ENCODE measurements at regions not wholly inside any gene's neighbourhood (a gene's known extent, or its start where the extent isn't known, plus 50 kb on each side); places are given as distances from the start of the nearest gene placed in this dataset.
"Not testable (repeated sequence)": the region's sequence is repeated elsewhere in the genome, so short reads cannot be mapped to it uniquely, and the experiment has no call there.

- H3K9me3 ChIP-seq (ENCODE audit: control insufficient read depth, insufficient read depth, low read length), result no peaks in the 10 kb centered on the region
- no peak for DNase-seq (ENCODE audit: low read depth in 4 of 6, low spot score in 6 of 6)
Observed at GRCh38 chr10:121677880-121678279, 79.6 kb upstream of the FGFR2 start.

GRCh38 chr10:121675344-121675743 lies 77.1 kb upstream of the FGFR2 start:
- no peak overlapping the region for H3K4me3 ChIP-seq (ENCODE audit: low read depth, low read length)
- no peaks in the 10 kb centered on the region for H3K36me3 ChIP-seq (ENCODE audit: control insufficient read depth, insufficient read depth, low read length)
- DNase-seq (ENCODE audit: low read depth in 4 of 6, low spot score in 6 of 6), result no peak
- no peaks in the 10 kb centered on the region for H3K9me3 ChIP-seq (ENCODE audit: control insufficient read depth, insufficient read depth, low read length)
- H3K4me1 ChIP-seq (ENCODE audit: control insufficient read depth, insufficient read depth, low read length), result peaks cover 4% of the 10 kb centered on the region
- no peak overlapping the region for H3K27ac ChIP-seq (ENCODE audit: low read depth, low read length)
- H3K27me3 ChIP-seq (ENCODE audit: control insufficient read depth, insufficient read depth, low read length), result no peaks in the 10 kb centered on the region
- WGBS (ENCODE audit: insufficient coverage), result no CpG with 5 or more reads among the region's 4 CpGs

More at GRCh38 chr10:121677880-121678279, 79.6 kb upstream of the FGFR2 start:
- Histone ChIP-seq H3K4me1 (ENCODE audit: control insufficient read depth, insufficient read depth, low read length) (peaks cover 26% of the 10 kb centered on the region), H3K27me3 (ENCODE audit: control insufficient read depth, insufficient read depth, low read length) (peaks cover 3% of the 10 kb centered on the region), H3K27ac (ENCODE audit: low read depth, low read length) (no peak overlapping the region), H3K4me3 (ENCODE audit: low read depth, low read length) (no peak overlapping the region), H3K36me3 (ENCODE audit: control insufficient read depth, insufficient read depth, low read length) (no peaks in the 10 kb centered on the region)

- Histone ChIP-seq H3K4me3 (ENCODE audit: low read depth, low read length) (no peak overlapping the region), H3K9me3 (ENCODE audit: control insufficient read depth, insufficient read depth, low read length) (no peaks in the 10 kb centered on the region), H3K27me3 (ENCODE audit: control insufficient read depth, insufficient read depth, low read length) (no peaks in the 10 kb centered on the region), H3K4me1 (ENCODE audit: control insufficient read depth, insufficient read depth, low read length) (peaks cover 3% of the 10 kb centered on the region), H3K36me3 (ENCODE audit: control insufficient read depth, insufficient read depth, low read length) (no peaks in the 10 kb centered on the region), H3K27ac (ENCODE audit: low read depth, low read length) (no peak overlapping the region)
- 96% methylated on average over 3 of the region's 4 CpGs for WGBS (ENCODE audit: insufficient coverage)
- no peak for DNase-seq (ENCODE audit: low read depth in 4 of 6, low spot score in 6 of 6)
Observed at GRCh38 chr10:121674885-121675284, 76.6 kb upstream of the FGFR2 start.

DNA sequence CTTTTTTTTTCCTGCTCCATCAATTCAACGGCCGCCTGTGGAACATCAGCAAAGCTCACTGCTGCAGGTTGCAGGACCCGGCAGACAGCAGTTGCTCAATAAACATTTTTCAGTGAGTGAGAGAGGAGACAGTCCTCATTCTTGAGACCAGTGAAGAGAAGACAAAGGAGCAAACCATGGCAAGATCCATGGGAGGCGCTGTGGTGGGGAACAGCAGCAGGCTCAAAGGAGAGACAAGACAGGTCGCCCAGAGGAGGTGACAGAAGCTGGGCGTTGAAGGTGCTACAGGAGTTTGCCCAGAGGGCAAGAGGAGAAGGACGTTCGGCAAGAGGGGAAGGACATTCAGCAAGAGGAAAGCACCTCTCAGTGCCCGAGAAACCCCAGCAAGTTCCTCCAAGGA lies 74.5 kb upstream of the FGFR2 start:
- Histone ChIP-seq H3K36me3 (ENCODE audit: control insufficient read depth, insufficient read depth, low read length) (no peaks in the 10 kb centered on the region), H3K27me3 (ENCODE audit: control insufficient read depth, insufficient read depth, low read length) (no peaks in the 10 kb centered on the region), H3K27ac (ENCODE audit: low read depth, low read length) (no peak overlapping the region), H3K4me3 (ENCODE audit: low read depth, low read length) (no peak overlapping the region), H3K9me3 (ENCODE audit: control insufficient read depth, insufficient read depth, low read length) (no peaks in the 10 kb centered on the region), H3K4me1 (ENCODE audit: control insufficient read depth, insufficient read depth, low read length) (peaks cover 15% of the 10 kb centered on the region)
- 86% methylated on average over 9 of the region's 9 CpGs for WGBS (ENCODE audit: insufficient coverage)
- DNase-seq (ENCODE audit: low read depth in 4 of 6, low spot score in 6 of 6), result no peak

- H3K27me3 ChIP-seq (ENCODE audit: control insufficient read depth, insufficient read depth, low read length); DNase-seq (ENCODE audit: low read depth in 4 of 6, low spot score in 6 of 6); H3K27ac ChIP-seq (ENCODE audit: low read depth, low read length); H3K9me3 ChIP-seq (ENCODE audit: control insufficient read depth, insufficient read depth, low read length); H3K36me3 ChIP-seq (ENCODE audit: control insufficient read depth, insufficient read depth, low read length); H3K4me3 ChIP-seq (ENCODE audit: low read depth, low read length): not testable (repeated sequence)
- 100% methylated on average over 2 of the region's 7 CpGs for WGBS (ENCODE audit: insufficient coverage)
- peaks cover 18% of the 10 kb centered on the region for H3K4me1 ChIP-seq (ENCODE audit: control insufficient read depth, insufficient read depth, low read length)
Observed at GRCh38 chr10:121669840-121670239, 71.6 kb upstream of the FGFR2 start.

GRCh38 chr10:121669028-121669374 lies 70.8 kb upstream of the FGFR2 start:
- H3K4me1 ChIP-seq (ENCODE audit: control insufficient read depth, insufficient read depth, low read length), result peaks cover 18% of the 10 kb centered on the region
- WGBS (ENCODE audit: insufficient coverage), result 34% methylated on average over 3 of the region's 6 CpGs
- no peak overlapping the region for H3K4me3 ChIP-seq (ENCODE audit: low read depth, low read length)
- H3K27ac ChIP-seq (ENCODE audit: low read depth, low read length), result peak overlapping the region; percentile 65
- no peaks in the 10 kb centered on the region for H3K36me3 ChIP-seq (ENCODE audit: control insufficient read depth, insufficient read depth, low read length)
- no peaks in the 10 kb centered on the region for H3K27me3 ChIP-seq (ENCODE audit: control insufficient read depth, insufficient read depth, low read length)
- no peaks in the 10 kb centered on the region for H3K9me3 ChIP-seq (ENCODE audit: control insufficient read depth, insufficient read depth, low read length)
- DNase-seq (ENCODE audit: low read depth in 4 of 6, low spot score in 6 of 6), result no peak

- H3K4me1 ChIP-seq (ENCODE audit: control insufficient read depth, insufficient read depth, low read length), result peaks cover 18% of the 10 kb centered on the region
- H3K9me3 ChIP-seq (ENCODE audit: control insufficient read depth, insufficient read depth, low read length), result no peaks in the 10 kb centered on the region
- DNase-seq (ENCODE audit: low read depth in 4 of 6, low spot score in 6 of 6), result peak in 3 of 6 donors; percentile 40 to 80 (median 63)
- H3K36me3 ChIP-seq (ENCODE audit: control insufficient read depth, insufficient read depth, low read length), result no peaks in the 10 kb centered on the region
- 35% methylated on average over 3 of the region's 9 CpGs for WGBS (ENCODE audit: insufficient coverage)
- peak overlapping the region; percentile 65 for H3K27ac ChIP-seq (ENCODE audit: low read depth, low read length)
- no peak overlapping the region for H3K4me3 ChIP-seq (ENCODE audit: low read depth, low read length)
- H3K27me3 ChIP-seq (ENCODE audit: control insufficient read depth, insufficient read depth, low read length), result no peaks in the 10 kb centered on the region
Observed at GRCh38 chr10:121668314-121669027, 70.2 kb upstream of the FGFR2 start.

- H3K27ac ChIP-seq (ENCODE audit: low read depth, low read length), result peak overlapping the region; percentile 65
- no peak overlapping the region for H3K4me3 ChIP-seq (ENCODE audit: low read depth, low read length)
- no peaks in the 10 kb centered on the region for H3K27me3 ChIP-seq (ENCODE audit: control insufficient read depth, insufficient read depth, low read length)
- no peaks in the 10 kb centered on the region for H3K9me3 ChIP-seq (ENCODE audit: control insufficient read depth, insufficient read depth, low read length)
- peak in 2 of 6 donors; percentile 36 to 51 for DNase-seq (ENCODE audit: low read depth in 4 of 6, low spot score in 6 of 6)
- H3K36me3 ChIP-seq (ENCODE audit: control insufficient read depth, insufficient read depth, low read length), result no peaks in the 10 kb centered on the region
- 43% methylated on average over 3 of the region's 3 CpGs for WGBS (ENCODE audit: insufficient coverage)
- peaks cover 18% of the 10 kb centered on the region for H3K4me1 ChIP-seq (ENCODE audit: control insufficient read depth, insufficient read depth, low read length)
Observed at GRCh38 chr10:121667948-121668313, 69.7 kb upstream of the FGFR2 start.

GRCh38 chr10:121665809-121666208 lies 67.6 kb upstream of the FGFR2 start:
- no peak overlapping the region for H3K27ac ChIP-seq (ENCODE audit: low read depth, low read length)
- H3K9me3 ChIP-seq (ENCODE audit: control insufficient read depth, insufficient read depth, low read length), result no peaks in the 10 kb centered on the region
- no peak for DNase-seq (ENCODE audit: low read depth in 4 of 6, low spot score in 6 of 6)
- H3K36me3 ChIP-seq (ENCODE audit: control insufficient read depth, insufficient read depth, low read length), result no peaks in the 10 kb centered on the region
- WGBS (ENCODE audit: insufficient coverage), result 71% methylated on average over 1 of the region's 3 CpGs
- no peaks in the 10 kb centered on the region for H3K27me3 ChIP-seq (ENCODE audit: control insufficient read depth, insufficient read depth, low read length)
- peaks cover 15% of the 10 kb centered on the region for H3K4me1 ChIP-seq (ENCODE audit: control insufficient read depth, insufficient read depth, low read length)
- H3K4me3 ChIP-seq (ENCODE audit: low read depth, low read length), result no peak overlapping the region

GRCh38 chr10:121664671-121665070 lies 66.4 kb upstream of the FGFR2 start:
- no CpG with 5 or more reads among the region's 2 CpGs for WGBS (ENCODE audit: insufficient coverage)
- Histone ChIP-seq H3K27ac (ENCODE audit: low read depth, low read length) (no peak overlapping the region), H3K4me1 (ENCODE audit: control insufficient read depth, insufficient read depth, low read length) (peaks cover 15% of the 10 kb centered on the region), H3K27me3 (ENCODE audit: control insufficient read depth, insufficient read depth, low read length) (no peaks in the 10 kb centered on the region), H3K36me3 (ENCODE audit: control insufficient read depth, insufficient read depth, low read length) (no peaks in the 10 kb centered on the region), H3K4me3 (ENCODE audit: low read depth, low read length) (no peak overlapping the region), H3K9me3 (ENCODE audit: control insufficient read depth, insufficient read depth, low read length) (no peaks in the 10 kb centered on the region)
- no peak for DNase-seq (ENCODE audit: low read depth in 4 of 6, low spot score in 6 of 6)
